CD1c-positive myeloid dendritic cell (primary cell): ENCODE measurements at regions not wholly inside any gene's neighbourhood (a gene's known extent, or its start where the extent isn't known, plus 50 kb on each side); places are given as distances from the start of the nearest gene placed in this dataset.
"Not testable (repeated sequence)": the region's sequence is repeated elsewhere in the genome, so short reads cannot be mapped to it uniquely, and the experiment has no call there.

ENCODE experiments used
- DNase-seq: peaks from one replicate; pipeline ENCODE4 v3.0.0-alpha.2; 2016; ENCODE audit errors: extremely low spot score

DNA sequence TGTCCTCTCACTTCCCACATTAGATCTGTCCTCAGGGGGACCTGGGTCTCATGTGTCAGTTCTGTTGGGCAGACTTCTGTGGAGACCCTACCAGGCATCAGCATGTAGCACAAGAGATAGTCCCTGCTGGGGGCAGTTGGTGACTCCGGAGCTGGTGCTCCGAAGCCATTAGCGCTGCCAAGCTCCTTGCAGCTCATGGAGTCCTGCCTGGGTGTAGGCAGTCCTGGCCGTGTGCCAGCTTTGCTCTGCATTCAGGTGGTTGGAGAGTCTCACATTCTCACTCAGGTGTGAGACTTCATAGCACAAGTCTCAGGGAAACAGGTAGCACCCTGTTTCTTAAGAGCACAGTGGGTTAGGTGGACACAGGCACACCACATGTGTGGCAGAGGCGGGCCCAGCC is 202.3 kb downstream of the LIPI start:
- not testable (repeated sequence) for DNase-seq

DNA sequence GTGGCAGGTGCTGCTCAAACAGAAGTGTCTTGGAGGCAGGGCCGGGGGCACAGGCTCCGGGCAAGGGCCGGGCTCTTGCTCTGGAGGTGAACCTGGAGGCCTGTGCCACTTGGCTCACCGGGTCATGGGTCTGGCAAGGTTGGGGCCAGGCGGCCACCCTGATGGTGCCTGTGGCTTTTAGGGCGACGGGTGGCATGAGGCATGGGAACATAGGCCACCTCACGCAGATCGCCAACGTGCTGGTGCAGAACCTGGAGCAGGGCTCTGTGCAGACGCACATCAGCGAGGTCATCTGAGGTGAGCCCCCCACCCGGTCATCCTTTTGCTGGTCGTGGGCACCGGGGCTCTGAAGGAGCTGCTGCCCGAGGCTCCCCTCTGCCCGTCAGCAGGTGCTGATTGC is 202.7 kb downstream of the LIPI start:
- DNase-seq: not testable (repeated sequence)

DNA sequence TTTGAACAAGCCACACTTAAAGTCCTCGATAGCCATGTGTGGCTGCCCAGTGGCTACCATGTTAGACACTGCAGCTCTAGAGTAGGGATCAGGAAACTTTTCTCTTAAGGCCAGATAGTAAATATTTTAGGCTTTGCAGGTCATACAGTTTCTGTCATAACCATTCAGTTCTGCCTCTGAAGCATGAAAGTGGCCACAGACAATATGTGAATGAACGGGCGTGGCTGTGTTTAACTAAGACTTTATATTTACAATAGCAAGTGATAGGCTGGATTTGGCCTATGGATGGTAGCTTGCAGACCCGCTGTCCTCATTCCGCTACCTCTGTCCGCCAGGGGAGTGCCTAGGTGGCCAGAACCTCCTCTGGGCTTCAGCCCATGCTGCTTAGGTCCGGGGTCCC is 204.6 kb downstream of the LIPI start:
- not testable (repeated sequence) for DNase-seq

DNA sequence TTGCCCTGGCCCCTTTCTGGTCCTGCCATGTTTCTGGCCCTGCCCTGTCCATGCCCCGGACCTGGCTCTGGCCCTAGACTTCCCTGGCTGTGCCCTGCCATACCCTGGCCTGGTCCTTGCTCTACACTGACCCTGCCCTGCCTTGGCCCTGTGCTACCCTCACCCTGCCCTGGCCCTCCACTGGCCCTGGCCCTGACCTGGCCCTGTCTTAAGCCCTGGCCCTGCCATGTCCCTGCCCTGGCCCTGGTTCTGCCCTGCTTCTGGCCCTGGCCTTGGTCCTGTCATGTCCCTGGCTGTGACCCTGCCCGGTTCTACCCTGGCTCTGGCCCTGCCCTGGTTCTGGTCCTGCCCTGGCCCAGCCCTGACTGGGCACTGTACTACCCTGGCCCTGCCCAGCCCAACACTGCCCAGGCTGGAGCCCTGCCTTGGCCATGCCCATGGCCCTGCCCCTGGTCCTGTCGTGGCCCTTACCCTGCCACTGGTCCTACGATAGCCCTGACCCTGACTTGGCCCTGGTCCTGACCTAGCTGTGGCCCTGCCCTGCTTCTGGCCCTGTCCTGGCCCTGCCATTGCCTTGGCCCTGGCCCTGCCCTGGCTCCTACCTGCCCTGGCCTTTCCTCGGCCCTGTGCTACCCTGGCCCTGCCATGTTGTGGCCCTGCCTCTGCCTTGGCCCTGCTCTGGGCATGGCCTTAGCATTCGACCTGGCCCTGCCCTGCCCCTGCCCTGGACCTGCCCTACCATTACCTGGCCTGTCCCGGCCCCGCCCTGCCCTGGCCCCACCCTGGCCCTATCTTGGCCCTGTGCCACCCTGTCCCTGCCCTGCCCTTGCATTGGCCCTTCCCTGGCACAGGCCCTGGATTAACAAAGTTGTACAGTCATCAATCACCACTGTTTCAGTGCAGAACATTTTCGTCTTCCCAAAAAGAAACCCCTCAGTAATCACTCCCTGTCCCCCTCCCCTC is 223.5 kb downstream of the LIPI start:
- not testable (repeated sequence) for DNase-seq

DNA sequence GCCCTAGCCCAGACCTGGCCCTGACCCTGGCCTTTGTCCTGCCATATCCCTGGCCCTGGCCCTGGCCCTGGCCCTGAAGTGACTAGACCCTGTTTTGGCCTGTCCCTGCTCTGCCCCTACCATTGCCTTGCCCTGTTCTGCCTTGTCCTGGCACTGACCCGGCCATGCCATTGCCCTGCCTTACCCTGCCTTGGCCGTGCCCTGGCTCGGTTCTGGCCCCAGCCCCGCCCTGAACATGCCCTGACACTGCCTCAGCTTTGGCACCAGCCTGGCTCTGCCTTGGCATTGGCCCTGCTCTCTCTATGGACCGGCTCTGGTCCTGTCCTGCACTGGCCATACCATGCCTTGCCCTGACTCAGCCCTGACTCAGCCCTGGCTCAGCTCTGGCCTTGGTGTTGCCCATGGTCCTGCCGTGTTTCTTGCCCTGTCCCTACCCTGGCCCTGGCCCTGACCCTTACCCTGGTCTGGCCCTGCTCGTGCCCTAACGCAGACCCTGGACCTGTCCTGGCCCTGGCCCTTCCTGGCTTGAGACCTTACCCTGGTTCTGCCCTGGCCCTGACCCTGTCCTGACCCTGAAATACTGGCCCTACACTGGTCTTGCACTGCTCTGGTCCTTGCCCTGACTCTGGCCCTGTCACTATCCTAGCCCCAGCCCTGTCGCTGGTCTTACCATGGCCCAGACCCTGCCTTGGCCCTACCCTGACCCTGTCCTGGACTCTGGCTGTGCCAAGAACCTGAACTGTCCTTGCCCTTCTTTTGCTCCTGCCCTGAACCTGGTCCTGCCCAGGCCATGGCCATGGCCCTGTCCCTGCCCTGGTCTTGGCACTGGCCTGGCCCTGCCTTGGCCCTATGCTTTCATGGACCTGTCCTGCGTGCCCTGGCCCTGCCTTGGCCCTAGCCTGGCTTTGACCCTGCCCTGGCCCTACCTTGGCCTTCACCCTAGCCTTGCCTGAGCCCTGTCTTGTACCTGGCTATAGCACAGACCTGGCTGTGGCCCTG is 224.6 kb downstream of the LIPI start:
- not testable (repeated sequence) for DNase-seq

DNA sequence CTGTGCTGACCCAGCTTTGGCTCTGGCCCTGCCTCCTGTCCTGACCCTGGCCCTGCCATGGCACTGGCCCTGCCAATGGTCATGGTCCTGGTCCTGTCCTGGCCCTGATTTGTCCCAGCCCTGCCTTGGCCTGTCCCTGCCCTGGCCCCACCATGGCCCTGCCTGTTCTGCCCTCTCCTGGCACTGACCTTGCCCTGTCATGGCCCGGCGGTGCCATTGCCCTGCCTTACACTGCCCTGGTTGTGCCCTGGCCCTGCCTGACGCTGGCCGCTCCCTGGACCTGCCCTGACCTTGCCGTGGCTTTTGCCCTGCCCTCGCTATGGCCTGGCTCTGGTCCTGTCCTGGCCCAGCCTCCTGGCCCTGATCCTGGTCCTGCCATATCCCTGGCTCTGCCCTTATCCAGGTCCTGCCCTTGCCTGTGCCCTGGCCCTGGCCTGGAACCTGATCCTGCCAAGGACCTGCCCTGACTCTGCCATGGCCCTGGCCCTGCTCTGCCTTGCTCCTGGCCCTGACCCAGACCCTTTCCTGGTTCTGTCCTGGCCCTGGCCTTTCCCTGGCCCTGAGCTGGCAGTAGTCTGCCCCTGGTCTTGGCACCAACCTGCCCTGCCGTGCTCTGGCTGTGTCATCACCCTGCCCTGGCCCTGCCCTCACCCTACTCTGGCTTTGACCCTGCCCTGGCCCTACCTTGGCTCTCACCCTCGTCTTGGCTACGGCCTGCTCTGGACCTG is 225.5 kb downstream of the LIPI start:
- DNase-seq: not testable (repeated sequence)

DNA sequence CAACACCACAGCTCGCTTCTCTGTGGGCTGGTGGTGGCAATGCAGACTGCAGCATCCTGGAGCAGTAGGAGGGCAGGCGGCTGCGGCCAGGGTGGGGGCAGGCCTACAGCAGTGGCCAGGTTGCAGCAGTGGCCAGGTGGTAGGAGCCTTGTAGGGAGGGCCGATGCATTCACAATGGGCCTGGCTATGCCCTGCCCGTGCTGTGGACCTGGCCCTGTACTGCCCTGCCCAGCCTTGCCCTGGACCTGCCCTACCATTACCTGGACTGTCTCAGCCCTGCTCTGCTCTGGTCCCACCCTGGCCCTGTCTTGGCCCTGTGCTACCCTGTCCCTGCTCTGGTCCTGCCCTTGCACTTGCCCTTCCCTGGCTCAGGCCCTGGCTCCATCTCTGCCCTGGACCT is 226.0 kb downstream of the LIPI start:
- DNase-seq: not testable (repeated sequence)

DNA sequence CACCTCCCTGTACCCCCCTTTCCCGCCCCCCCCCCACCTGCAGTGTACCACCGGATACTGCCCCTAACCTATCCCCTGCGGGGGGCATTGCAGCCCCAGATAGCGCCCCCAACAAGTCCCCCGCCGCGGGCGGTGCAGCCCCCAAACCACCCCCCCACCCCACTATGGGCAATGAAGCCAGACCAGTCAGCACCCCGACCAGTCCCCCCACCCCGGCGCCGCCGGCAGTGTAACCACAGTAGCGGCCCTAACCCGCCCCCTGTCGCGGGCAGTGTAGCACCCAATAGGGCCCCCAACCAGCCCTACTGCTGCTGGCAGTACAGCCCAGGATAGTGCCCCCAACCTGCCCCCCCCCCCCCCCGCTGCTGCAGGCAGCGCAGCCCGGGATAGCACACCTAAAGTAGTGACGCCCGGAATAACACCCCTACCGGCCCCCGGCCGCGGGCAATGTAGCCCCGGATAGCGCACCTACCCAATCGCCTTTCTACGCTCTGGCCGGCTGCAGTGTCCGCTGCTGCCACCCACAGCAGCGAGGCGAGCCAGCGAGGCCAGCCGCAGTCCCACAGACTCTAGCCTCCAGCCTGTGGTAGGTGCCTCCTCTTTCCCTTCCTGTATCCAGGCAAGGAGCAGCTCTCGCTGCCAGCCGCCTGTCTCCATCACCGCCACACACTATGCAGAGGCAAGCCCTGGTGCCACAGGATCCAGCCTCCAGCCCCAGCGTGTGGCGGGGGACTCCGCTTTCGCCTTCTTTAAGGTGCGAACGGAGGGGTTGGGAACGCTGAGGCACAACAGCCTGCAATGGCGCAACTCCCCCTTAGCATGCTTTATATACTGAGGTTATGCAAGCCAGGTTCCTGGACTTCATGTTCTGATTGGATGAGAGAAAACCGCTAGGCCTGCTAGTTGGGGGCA is 229.3 kb downstream of the LIPI start:
- DNase-seq: not testable (repeated sequence)

DNA sequence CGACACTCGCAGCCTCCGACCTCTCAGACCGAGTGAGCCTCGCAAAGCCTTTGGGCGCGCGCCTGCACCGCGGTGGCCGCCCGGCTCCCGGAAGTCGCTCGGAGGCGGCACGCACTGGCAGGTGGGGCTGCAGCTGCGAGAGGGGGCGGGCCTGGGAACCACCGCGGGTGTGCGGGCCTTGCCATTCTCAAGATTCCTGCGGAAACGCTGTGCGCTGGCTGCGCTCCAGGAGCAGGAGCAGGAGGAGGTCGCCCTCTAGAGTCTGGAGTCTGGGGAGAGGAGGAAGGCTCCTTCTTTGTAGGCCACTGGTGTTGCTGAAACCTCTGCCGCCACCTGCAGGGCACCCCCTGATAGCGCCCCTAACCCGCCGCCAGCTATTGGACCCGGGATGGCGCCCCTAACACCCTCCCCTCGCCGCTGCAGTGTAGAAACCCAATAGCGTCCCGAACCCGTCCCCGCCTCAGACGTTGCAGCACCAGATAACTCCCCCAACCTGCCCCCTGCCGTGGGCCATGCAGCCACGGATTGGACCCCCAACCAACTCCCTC is 230.6 kb downstream of the LIPI start:
- peak; percentile 16 for DNase-seq

DNA sequence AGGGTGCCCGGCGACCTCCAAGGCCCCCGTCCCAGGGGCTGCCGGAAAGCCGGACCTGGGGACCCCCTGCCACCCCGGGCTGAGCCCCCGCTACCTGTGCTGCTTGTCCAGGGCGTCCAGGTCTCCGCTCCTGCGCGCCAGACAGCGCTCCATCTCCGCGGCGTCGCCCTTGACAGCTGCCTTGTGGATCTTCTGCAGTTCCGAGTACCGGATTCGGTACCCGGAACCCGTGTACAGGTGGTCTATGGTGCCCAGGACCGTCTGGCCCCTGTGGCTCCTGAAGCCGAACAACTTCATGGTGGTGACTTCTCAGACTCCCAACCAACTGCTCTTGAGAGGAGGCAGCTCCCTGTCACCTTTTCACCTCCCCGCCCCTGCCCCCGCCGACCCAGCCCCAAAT is 231.1 kb downstream of the LIPI start:
- DNase-seq: not testable (repeated sequence)

DNA sequence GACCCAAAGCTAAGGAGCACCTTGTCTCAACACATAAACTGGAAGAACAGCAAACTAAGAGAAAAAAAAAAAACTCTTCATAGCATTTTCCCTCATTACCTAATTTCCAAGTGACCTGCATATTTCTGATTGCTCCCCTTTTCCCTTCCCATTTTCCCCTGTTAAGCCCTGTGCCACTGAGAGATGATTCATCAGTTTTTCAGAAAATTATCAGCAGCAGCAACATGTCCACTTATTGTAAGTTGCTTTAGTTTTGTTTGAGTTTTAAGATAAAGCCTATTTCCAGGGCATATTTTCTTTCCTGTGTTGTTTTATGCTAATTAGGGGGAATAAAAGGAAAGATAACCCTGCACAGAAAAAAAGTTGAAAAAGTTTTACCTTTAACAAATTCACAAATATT is 236.2 kb downstream of the LIPI start:
- not testable (repeated sequence) for DNase-seq

DNA sequence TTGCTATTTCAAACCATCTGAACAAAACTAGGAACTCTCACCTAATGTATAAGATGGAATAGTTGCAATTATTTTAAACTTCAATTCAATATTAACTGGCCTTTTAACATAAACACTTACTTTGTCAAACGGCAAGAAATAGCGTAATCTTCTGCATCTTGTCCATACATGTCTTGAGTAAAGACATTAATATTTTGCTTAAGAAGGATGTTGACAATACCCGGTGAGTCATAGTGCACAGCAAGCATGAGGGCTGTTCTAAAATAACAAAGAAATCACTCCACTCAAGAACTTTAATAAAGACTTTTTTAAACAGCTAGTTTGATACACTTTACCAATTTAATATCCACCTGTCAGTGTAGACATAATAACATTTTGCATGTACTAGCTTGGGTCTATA is 240.9 kb downstream of the LIPI start:
- not testable (repeated sequence) for DNase-seq

DNA sequence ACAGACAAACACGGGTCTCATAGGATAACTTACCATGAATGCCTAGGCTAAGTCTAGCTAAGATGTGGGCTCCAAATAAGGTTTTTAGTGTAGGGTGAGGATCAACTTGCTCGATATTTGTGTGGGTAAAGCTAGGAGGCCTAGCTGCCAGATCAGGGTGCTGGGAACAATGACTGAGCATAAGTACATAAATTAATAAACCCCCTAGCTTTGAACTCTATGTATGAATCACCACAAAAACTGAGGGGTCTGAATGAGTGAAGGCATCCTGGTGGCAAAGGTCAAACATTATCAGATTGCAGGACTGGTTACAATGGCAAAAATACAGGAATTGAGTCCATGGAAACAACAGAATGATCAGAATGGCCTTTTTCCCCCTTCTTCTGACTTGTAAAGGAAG is 241.8 kb downstream of the LIPI start:
- not testable (repeated sequence) for DNase-seq

DNA sequence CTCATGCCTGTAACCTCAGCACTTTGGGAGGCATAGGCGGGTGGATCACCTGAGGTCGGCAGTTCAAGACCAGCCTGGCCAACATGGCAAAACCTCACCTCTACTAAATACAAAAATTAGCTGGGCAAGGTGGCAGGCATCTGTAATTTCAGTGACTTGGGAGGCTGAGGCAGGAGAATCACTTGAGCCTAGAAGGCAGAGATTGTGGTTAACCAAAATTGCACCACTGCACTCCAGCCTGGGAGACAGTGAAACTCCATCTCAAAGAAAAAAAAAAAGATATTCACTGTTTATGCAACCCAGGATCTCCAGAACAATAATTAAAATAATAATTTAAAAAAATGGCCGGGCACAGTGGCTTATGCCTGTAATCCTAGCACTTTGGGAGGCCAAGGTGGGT is 247.5 kb downstream of the LIPI start:
- not testable (repeated sequence) for DNase-seq

DNA sequence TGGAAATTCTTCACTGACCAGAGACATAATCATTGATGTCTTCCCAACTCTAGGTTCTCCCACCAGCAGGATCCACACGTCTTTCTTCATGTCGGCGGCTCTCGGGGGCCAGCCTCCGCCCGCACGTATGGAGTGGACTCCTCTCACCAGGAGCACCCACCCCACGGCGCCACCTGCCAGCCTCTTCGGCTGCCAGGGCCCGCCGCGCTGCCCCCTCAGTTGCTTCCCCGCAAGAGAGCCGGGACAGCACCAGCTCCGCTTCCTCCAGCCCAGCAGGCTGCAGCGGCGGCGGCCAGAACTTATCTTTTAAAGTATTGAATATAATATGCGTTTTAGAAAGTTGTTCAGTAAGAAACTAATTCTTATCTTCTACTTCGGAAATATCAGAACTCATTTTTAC is 273.5 kb downstream of the LIPI start:
- DNase-seq: no peak

DNA sequence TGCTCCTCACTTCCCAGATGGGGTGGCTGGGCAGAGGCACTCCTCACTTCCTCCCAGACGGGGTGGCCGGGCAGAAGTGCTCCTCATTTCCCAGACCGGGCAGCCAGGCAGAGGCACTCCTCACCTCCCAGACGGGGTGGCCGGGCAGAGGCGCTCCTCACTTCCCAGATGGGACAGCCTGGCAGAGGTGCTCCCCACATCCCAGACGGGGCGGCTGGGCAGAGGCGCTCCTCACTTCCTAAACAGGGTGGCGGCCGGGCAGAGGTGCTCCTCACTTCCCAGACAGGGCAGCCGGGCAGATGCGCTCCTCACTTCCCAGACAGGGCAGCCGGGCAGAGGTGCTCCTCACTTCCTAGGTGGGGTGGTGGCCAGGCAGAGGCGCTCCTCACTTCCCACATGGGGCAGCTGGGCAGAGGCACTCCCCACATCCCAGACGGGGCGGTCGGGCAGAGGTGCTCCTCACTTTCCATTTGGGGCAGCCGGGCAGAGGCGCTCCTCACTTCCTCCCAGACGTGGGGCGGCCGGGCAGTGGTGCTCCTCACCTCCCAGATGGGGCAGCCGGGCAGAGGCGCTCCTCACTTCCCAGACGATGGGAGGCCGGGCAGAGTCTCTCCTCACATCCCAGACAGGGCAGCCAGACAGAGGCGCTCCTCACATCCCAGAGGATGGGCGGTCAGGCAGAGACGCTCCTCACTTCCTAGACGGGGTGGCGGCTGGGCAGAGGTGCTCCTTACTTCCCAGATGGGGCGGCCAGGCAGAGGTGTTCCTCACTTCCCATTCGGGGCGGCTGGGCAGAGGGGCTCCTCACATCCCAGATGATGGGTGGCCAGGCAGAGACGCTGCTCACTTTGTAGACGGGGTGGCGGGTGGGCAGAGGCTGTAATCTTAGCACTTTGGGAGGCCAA is 274.5 kb downstream of the LIPI start:
- not testable (repeated sequence) for DNase-seq

DNA sequence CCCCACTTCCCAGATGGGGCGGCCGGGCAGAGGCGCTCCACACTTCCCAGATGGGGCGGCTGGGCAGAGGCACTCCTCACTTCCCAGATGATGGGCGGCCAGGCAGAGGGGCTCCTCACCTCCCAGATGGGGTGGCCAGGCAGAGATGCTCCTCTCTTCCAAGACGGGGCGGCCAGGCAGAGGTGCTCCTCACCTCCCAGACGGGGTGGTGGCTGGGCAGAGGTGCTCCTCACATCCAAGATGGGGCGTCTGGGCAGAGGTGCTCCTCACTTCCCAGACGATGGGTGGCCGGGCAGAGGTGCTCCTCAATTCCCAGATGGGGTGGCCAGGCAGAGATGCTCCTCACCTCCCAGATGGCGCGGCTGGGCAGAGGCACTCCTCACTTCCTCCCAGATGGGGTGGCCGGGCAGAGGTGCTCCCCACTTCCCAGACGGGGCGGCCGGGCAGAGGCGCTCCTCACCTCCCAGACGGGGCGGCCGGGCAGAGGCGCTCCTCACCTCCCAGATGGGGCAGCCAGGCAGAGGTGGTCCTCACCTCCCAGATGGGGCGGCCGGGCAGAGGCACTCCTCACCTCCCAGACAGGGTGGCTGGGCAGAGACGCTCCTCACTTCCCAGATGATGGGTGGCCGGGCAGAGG is 275.2 kb downstream of the LIPI start:
- DNase-seq: not testable (repeated sequence)

DNA sequence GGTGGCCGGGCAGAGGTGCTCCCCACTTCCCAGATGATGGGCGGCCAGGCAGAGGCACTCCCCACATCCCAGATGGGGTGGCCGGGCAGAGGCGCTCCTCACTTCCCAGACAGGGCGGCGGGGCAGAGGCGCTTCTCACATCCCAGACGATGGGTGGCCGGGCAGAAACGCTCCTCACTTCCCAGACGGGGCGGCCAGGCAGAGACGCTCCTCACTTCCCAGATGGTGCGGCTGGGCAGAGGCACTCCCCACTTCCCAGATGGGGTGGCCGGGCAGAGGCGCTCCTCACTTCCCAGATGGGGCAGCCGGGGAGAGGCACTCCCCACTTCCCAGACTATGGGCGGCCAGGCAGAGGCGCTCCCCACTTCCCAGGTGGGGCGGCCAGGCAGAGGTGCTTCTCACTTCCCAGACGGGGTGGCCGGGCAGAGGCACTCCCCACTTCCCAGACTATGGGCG is 275.8 kb downstream of the LIPI start:
- DNase-seq: not testable (repeated sequence)
